ENCODE measurements at regions not wholly inside any gene's neighbourhood (a gene's known extent, or its start where the extent isn't known, plus 50 kb on each side); places are given as distances from the start of the nearest gene placed in this dataset.

DNA sequence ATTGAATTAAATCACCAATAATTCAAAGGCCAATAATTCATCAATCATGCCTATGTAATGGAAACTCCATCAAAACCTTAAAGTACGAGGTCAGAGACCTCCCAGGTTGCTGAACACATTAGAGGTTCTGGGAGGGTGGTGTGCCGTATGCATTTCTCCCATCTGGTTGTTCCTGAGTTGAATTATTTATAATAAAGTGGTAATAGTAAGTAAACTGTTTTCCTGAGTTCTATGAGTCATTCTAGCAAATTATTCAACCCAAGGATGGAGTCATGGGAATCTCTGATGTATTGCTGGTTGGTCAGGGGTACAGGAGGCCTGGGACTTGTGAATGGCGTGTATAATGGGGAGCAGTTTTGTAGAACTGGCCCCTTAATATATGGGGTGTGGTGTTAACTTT lies 191.7 kb downstream of the CARTPT start:
- Mint-ChIP-seq H3K4me1 (ENCODE audit: low read depth) (peaks cover 19% of the 10 kb centered on the region), H3K4me3 (ENCODE audit: low read depth) (no peak overlapping the region), H3K27ac (no peak overlapping the region), H3K36me3 (ENCODE audit: insufficient read depth) (no peaks in the 10 kb centered on the region), H3K27me3 (no peaks in the 10 kb centered on the region), H3K9me3 (ENCODE audit: low read depth) (peaks cover 5% of the 10 kb centered on the region)
- TF ChIP-seq, protein P1, sequence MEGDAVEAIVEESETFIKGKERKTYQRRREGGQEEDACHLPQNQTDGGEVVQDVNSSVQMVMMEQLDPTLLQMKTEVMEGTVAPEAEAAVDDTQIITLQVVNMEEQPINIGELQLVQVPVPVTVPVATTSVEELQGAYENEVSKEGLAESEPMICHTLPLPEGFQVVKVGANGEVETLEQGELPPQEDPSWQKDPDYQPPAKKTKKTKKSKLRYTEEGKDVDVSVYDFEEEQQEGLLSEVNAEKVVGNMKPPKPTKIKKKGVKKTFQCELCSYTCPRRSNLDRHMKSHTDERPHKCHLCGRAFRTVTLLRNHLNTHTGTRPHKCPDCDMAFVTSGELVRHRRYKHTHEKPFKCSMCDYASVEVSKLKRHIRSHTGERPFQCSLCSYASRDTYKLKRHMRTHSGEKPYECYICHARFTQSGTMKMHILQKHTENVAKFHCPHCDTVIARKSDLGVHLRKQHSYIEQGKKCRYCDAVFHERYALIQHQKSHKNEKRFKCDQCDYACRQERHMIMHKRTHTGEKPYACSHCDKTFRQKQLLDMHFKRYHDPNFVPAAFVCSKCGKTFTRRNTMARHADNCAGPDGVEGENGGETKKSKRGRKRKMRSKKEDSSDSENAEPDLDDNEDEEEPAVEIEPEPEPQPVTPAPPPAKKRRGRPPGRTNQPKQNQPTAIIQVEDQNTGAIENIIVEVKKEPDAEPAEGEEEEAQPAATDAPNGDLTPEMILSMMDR (IDR thresholded peaks at IDR 0.05; ENCODE audit: unreplicated experiment): no peak
- no peak for DNase-seq (ENCODE audit: low spot score, unreplicated experiment)

DNA sequence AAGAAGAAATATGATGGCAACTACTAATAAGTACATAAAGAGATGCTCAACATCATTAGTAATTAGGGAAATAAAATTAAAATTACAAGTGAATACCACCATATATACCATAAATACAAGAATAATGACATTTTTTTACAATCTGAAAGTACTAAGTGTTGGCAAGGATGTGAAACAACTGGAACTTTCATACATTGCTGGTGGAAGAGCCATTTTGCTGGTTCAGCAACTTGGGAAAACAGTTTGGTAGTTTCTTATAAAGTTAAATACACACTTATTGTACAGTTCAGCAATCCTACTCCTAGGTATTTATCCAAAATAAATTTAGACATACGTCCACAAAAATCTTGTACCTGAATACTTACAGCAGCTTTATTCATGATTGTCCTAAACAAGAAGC lies 192.9 kb downstream of the CARTPT start:
- Mint-ChIP-seq H3K4me3 (ENCODE audit: low read depth) (no peak overlapping the region), H3K9me3 (ENCODE audit: low read depth) (peaks cover 8% of the 10 kb centered on the region), H3K27ac (no peak overlapping the region), H3K4me1 (ENCODE audit: low read depth) (peaks cover 8% of the 10 kb centered on the region), H3K27me3 (no peaks in the 10 kb centered on the region), H3K36me3 (ENCODE audit: insufficient read depth) (no peaks in the 10 kb centered on the region)
- TF ChIP-seq, protein P1 (IDR thresholded peaks at IDR 0.05; ENCODE audit: unreplicated experiment): no peak
- DNase-seq (ENCODE audit: low spot score, unreplicated experiment): no peak

DNA sequence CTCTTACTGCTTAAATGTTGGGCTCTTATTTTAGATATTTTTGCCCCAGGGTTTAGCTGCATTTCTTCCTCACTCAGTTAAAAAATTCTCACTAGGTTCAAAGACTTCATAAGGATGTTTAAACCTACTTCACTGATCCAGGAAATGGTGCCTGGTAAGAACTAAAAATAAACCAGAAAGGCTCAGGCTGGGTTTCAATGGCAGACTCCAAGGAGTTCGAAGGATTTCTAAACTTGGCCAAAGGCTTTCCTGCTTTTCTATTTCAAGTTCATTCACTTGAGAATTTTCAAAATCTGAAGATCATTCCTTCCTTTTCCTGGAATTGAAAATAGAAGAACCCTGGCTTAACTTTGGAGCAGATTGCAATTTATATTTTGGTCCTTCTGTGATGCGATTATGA lies 193.0 kb upstream of the MAP1B start:
- Mint-ChIP-seq H3K4me1 (ENCODE audit: low read depth) (no peaks in the 10 kb centered on the region), H3K27ac (no peak overlapping the region), H3K27me3 (no peaks in the 10 kb centered on the region), H3K9me3 (ENCODE audit: low read depth) (peaks cover 17% of the 10 kb centered on the region), H3K4me3 (ENCODE audit: low read depth) (no peak overlapping the region), H3K36me3 (ENCODE audit: insufficient read depth) (no peaks in the 10 kb centered on the region)
- TF ChIP-seq, protein P1 (IDR thresholded peaks at IDR 0.05; ENCODE audit: unreplicated experiment): no peak
- DNase-seq (ENCODE audit: low spot score, unreplicated experiment): no peak

DNA sequence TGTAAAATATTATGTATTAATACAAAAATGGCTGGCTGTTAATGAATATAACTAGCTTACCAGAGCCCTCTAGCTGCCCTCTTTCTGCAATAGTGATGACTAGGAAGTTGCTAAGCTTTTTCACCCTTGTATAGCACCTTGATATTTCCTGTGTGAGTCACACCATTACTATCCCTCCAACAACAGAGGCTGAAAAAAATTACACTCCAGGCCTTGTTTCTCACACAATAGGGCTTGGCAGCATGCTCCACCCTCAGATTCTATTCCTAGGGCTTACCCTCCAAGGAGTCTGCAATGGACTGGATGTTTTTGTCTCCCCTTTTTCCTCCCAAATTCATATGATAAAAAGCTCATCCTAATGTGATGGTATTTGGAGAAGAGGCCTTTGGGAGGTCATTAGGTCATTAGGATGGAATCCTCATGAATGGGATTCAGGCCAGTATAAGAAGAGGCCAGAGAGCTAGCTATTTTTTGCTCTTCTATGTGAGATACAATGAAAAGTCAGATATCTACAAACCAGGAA lies 184.6 kb upstream of the MAP1B start:
- H3K4me1 Mint-ChIP-seq (ENCODE audit: low read depth): no peaks in the 10 kb centered on the region
- no peak for DNase-seq (ENCODE audit: low spot score, unreplicated experiment)
- H3K27me3 Mint-ChIP-seq: no peaks in the 10 kb centered on the region
- H3K9me3 Mint-ChIP-seq (ENCODE audit: low read depth): peaks cover 26% of the 10 kb centered on the region
- no peak overlapping the region for H3K4me3 Mint-ChIP-seq (ENCODE audit: low read depth)
- H3K27ac Mint-ChIP-seq: no peak overlapping the region
- H3K36me3 Mint-ChIP-seq (ENCODE audit: insufficient read depth): no peaks in the 10 kb centered on the region
- TF ChIP-seq, protein P1 (IDR thresholded peaks at IDR 0.05; ENCODE audit: unreplicated experiment): no peak

DNA sequence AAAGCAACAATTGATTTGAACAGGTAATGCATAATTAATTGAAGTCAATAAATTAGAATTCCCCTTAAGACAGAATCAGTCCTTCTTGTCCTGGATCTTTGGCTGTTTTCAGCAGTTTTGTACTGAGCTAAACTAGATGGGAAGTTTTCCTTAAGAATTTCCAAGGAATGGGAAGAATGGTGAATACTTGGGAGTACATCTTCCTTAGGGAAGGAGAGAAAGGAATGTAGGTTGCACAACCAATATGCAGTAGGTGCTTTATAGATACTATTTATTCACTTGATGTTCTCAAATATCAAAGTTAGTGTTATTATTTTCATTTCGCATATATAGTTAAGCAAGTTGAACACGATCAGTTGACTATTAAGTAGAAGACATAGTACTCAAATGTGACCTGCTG lies 183.5 kb upstream of the MAP1B start:
- Mint-ChIP-seq H3K4me1 (ENCODE audit: low read depth) (no peaks in the 10 kb centered on the region), H3K27me3 (no peaks in the 10 kb centered on the region), H3K9me3 (ENCODE audit: low read depth) (peaks cover 27% of the 10 kb centered on the region), H3K4me3 (ENCODE audit: low read depth) (no peak overlapping the region), H3K36me3 (ENCODE audit: insufficient read depth) (no peaks in the 10 kb centered on the region), H3K27ac (no peak overlapping the region)
- TF ChIP-seq, protein P1 (IDR thresholded peaks at IDR 0.05; ENCODE audit: unreplicated experiment): no peak
- DNase-seq (ENCODE audit: low spot score, unreplicated experiment): no peak
